OCI-LY3 (cell line): ENCODE measurements at regions not wholly inside any gene's neighbourhood (a gene's known extent, or its start where the extent isn't known, plus 50 kb on each side); places are given as distances from the start of the nearest gene placed in this dataset.

Source experiments
- H2AFZ ChIP-seq: fragments of 200-600, 300-600 bp; shearing (Covaris generic); 2 replicates; pipeline ENCODE4 v1.6.0; 2014; ENCODE audit warnings: antibody characterized with exemption, low read depth, low read length
- H3K27ac ChIP-seq: fragments of 200-600, 300-600 bp; sonication (generic); 2 replicates; pipeline ENCODE4 v1.5.1; 2014; ENCODE audit warnings: mild to moderate bottlenecking, low read length, moderate library complexity, mixed read lengths
- H3K27me3 ChIP-seq: fragments of 200-600, 300-600 bp; sonication (generic); 2 replicates; pipeline ENCODE4 v1.6.1; 2014; ENCODE audit warnings: low read depth, low read length, mixed read lengths
- H3K36me3 ChIP-seq: fragments of 200-600, 300-600 bp; sonication (generic); replicated peaks from 2 replicates; pipeline ENCODE3; 2014; ENCODE audit warnings: low read depth, low read length, mixed read lengths
- H3K4me1 ChIP-seq: fragments of 300-600, 200-600 bp; sonication (generic); 2 replicates; pipeline ENCODE4 v1.6.1; 2014; ENCODE audit warnings: low read length, mixed read lengths
- H3K4me2 ChIP-seq: fragments of 200-600, 300-600 bp; sonication (generic); 2 replicates; pipeline ENCODE4 v1.6.1; 2014; ENCODE audit warnings: low read length, mixed read lengths
- H3K4me3 ChIP-seq: fragments of 300-600, 200-600 bp; sonication (generic); 2 replicates; pipeline ENCODE4 v1.5.1; 2014; ENCODE audit warnings: antibody characterized with exemption, mild to moderate bottlenecking, low read length, moderate library complexity
- H3K79me2 ChIP-seq: fragments of 300-600, 200-600 bp; shearing (Covaris generic); 2 replicates; pipeline ENCODE4 v1.6.1; 2014; ENCODE audit warnings: mild to moderate bottlenecking, low read length, mixed read lengths
- H3K9ac ChIP-seq: fragments of 300-600, 200-600 bp; shearing (Covaris generic); 2 replicates; pipeline ENCODE4 v1.6.0; 2014; ENCODE audit warnings: mild to moderate bottlenecking, low read length, moderate library complexity
- H3K9me3 ChIP-seq: fragments of 200-600, 300-600 bp; shearing (Covaris generic); 2 replicates; pipeline ENCODE4 v1.6.1; 2014; ENCODE audit warnings: low read length, mixed read lengths; ENCODE audit not compliant: insufficient read depth
- H4K20me1 ChIP-seq: fragments of 200-600, 300-600 bp; sonication (generic); 2 replicates; pipeline ENCODE4 v1.6.1; 2016; ENCODE audit warnings: low read length, mixed read lengths; ENCODE audit not compliant: insufficient read depth
- EZH2phosphoT487 ChIP-seq: fragments of 200-600 bp; shearing (Covaris generic); IDR thresholded peaks from 2 replicates; pipeline ENCODE4 v1.6.1; 2018; ENCODE audit warnings: antibody characterized with exemption, mixed run types, low read depth
- TF ChIP-seq, protein P1 (sequence below): fragments of 200-600, 300-600 bp; sonication (generic); IDR thresholded peaks from 2 replicates; pipeline ENCODE4 v1.5.1; 2014; ENCODE audit warnings: antibody characterized with exemption, low read length, low read depth

DNA sequence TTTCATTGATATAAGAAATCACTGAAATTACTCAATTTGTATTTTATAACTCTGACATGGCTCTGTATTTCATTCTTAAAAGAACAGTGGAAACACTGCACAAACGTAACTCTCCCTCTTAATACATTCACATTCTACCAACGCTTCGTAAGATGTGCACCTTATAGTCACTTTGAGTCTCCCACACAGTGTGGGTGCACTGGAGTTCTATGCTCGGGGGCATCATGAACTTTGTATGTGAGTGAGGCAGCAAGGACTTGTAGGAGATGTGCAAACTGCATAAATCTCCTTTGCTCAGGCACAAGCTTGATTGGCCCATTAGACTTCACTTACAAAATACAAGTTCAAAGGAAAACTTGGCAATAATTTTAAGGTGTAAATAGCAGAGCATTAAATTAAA, 2385.0 kb upstream of the TENM3 start:
- Histone ChIP-seq H3K9ac (no peak overlapping the region), H3K36me3 (no peaks in the 10 kb centered on the region), H3K27ac (no peak overlapping the region), H3K4me1 (no peaks in the 10 kb centered on the region), H3K4me2 (no peak overlapping the region), H4K20me1 (no peaks in the 10 kb centered on the region), H3K4me3 (no peak overlapping the region), H2AFZ (no peak overlapping the region), H3K9me3 (no peaks in the 10 kb centered on the region), H3K27me3 (no peaks in the 10 kb centered on the region), H3K79me2 (no peaks in the 10 kb centered on the region)
- TF ChIP-seq, protein P1, sequence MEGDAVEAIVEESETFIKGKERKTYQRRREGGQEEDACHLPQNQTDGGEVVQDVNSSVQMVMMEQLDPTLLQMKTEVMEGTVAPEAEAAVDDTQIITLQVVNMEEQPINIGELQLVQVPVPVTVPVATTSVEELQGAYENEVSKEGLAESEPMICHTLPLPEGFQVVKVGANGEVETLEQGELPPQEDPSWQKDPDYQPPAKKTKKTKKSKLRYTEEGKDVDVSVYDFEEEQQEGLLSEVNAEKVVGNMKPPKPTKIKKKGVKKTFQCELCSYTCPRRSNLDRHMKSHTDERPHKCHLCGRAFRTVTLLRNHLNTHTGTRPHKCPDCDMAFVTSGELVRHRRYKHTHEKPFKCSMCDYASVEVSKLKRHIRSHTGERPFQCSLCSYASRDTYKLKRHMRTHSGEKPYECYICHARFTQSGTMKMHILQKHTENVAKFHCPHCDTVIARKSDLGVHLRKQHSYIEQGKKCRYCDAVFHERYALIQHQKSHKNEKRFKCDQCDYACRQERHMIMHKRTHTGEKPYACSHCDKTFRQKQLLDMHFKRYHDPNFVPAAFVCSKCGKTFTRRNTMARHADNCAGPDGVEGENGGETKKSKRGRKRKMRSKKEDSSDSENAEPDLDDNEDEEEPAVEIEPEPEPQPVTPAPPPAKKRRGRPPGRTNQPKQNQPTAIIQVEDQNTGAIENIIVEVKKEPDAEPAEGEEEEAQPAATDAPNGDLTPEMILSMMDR: no peak
- no peak for TF ChIP-seq EZH2phosphoT487

DNA sequence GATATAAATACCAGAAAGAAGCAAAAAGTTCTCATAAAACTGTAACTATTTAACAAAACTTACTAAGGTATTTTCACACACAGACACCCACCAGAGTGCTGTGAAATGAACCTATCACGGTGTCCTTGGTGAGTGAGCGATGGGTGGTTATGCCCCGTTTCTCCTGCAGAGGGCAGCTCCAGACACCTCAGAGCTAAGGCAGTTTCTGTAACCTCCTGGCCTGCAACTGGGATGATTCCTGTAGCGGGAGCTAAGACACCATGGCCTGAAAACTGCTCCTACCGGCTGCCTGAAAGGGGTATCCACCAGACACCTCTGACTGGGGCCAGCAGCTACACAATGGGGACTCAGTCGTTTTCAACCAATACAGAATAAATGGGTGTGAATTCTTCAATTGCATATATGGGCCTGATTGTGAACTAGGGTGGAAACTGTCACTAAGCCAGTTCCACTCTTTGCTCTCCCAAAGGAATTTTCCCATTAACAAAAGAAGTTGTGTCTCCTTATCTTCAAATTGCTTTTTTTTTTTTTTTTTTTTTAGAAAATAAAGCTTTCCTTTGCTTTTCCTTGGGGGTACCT, 2375.8 kb upstream of the TENM3 start:
- TF ChIP-seq EZH2phosphoT487: no peak
- TF ChIP-seq, protein P1: peak; percentile 97
- Histone ChIP-seq H2AFZ (peak overlapping the region; percentile 78; the same call in 1 of the 2 replicates), H3K4me3 (no peak overlapping the region), H3K9me3 (no peaks in the 10 kb centered on the region), H3K36me3 (no peaks in the 10 kb centered on the region), H3K79me2 (no peaks in the 10 kb centered on the region), H3K9ac (no peak overlapping the region), H3K27ac (no peak overlapping the region), H3K4me2 (peak overlapping the region; percentile 65), H4K20me1 (no peaks in the 10 kb centered on the region), H3K27me3 (no peaks in the 10 kb centered on the region), H3K4me1 (no peaks in the 10 kb centered on the region)

DNA sequence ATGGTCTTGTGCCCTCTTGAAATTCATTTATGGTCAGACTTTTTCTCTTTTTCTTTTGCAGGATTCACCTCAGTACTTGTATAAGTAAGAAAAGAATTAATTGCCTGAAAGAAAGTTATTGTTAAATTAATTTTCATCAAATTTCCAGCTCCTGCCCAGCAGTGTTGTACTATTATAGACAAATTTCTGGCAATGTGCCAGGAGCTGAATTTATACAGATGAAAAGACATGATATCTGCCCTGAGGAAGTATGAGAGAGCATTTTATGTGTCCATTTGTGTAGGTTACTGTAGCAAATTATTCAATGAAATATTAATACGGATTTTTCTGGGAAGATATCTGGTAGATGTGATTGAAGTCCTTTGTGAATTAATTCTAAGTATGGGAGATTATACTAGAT, 2371.5 kb upstream of the TENM3 start:
- no peaks in the 10 kb centered on the region for H4K20me1 ChIP-seq

DNA sequence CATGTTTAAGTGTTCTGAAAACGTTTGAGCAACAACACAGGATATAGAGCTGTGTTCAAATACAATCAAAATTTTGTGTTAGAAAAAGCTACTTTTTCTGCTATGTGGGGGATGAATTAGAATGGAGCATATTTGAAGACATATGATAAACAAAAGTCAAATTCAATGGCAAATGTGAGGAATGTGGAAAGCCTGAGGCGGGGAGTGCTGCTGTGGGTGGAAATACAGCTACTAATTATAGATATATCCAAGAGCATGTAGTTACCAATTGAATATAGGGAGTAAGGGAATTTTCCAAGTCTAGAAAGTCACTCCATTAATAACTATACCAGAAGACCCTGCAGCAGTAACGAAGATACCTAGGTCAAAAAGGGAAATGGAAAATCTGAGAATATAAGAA, 2370.4 kb upstream of the TENM3 start:
- Histone ChIP-seq H3K4me3 (no peak overlapping the region), H3K4me2 (no peak overlapping the region), H3K27me3 (no peaks in the 10 kb centered on the region), H3K4me1 (no peaks in the 10 kb centered on the region), H3K9me3 (no peaks in the 10 kb centered on the region), H2AFZ (peak overlapping the region; percentile 22; the same call in 1 of the 2 replicates), H4K20me1 (no peaks in the 10 kb centered on the region), H3K27ac (no peak overlapping the region), H3K79me2 (no peaks in the 10 kb centered on the region), H3K9ac (no peak overlapping the region), H3K36me3 (no peaks in the 10 kb centered on the region)
- TF ChIP-seq, protein P1: no peak
- TF ChIP-seq EZH2phosphoT487: no peak

More for the DNA sequence above, 2371.5 kb upstream of the TENM3 start:
- no peaks in the 10 kb centered on the region for H3K4me1 ChIP-seq
- no peak overlapping the region for H3K9ac ChIP-seq
- no peak overlapping the region for H3K27ac ChIP-seq
- no peaks in the 10 kb centered on the region for H3K36me3 ChIP-seq
- no peaks in the 10 kb centered on the region for H3K79me2 ChIP-seq
- H3K4me3 ChIP-seq: no peak overlapping the region
- H3K4me2 ChIP-seq: no peak overlapping the region
- no peaks in the 10 kb centered on the region for H3K27me3 ChIP-seq
- no peak overlapping the region for H2AFZ ChIP-seq
- no peaks in the 10 kb centered on the region for H3K9me3 ChIP-seq
- TF ChIP-seq EZH2phosphoT487: no peak
- TF ChIP-seq, protein P1: no peak
